Fibroblast of peridontal ligament (primary cell): ENCODE measurements at regions not wholly inside any gene's neighbourhood (a gene's known extent, or its start where the extent isn't known, plus 50 kb on each side); places are given as distances from the start of the nearest gene placed in this dataset.

Source experiments
- DNase-seq: peaks from one replicate; pipeline ENCODE4 v3.0.0-alpha.2; 2010; ENCODE audit errors: extremely low read depth

DNA sequence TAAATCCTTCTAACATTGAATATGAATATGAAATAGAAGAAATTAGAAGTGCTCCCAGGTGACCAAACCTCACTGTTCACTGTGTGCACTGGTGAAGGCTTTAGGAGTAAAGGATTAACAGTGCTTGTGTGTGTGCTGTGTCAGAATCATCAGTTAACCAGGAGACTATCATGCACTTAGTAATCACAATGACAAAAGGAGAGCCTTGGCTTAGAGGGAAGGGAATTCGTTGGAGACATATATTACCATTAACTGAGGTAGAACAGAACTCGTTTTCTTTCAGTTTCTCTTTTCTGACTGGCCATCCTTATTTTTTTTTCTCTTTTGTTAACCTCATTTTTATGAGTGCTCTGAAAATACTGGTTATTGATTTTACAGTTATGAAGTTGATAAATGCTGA, 213.3 kb upstream of the GBE1 start:
- DNase-seq: no peak

- DNase-seq: no peak
Measured at GRCh38 chr3:81968658-81969057, 207.2 kb upstream of the GBE1 start.

DNA sequence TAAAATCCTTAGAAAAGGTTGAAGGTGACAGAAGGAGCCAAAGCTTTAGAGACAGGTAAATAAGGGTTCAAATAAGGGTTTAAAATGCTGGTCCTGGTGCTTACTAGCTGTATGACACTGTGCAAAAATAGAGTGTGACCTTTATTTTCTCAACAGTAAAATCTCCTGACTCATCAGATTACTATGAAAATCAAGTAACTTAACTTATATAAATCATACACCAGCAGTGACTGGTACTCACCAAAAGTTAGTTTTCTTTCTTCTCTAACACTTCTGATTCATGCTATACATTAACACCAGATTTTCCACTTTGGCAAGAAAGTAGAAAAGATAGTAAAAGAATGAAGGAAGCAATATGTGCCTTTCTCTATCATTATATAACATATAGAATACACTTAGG, 205.9 kb upstream of the GBE1 start:
- no peak for DNase-seq

- DNase-seq: no peak
Measured at GRCh38 chr3:81965696-81966095, 204.3 kb upstream of the GBE1 start.

DNA sequence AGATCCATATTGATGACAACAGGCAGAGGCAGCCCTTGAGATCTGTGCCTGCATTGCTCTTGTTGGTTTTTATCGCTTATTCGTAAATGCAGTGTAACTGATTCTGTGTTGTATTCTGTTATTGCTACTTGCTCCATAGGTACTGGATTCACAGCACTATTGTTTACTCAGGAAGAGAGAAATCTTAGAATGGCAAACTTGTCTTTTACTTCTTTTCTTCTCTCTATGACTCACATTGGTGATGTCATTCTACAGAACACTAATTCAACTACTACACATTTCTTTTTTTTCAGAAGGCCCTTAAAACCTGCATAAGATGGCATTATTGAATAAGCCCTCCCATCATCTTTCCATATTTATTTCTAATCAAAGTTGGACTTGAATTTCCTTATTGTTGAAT, 201.0 kb upstream of the GBE1 start:
- DNase-seq: no peak

GRCh38 chr3:81958972-81959640, 197.7 kb upstream of the GBE1 start:
- peak; percentile 72 for DNase-seq

DNA sequence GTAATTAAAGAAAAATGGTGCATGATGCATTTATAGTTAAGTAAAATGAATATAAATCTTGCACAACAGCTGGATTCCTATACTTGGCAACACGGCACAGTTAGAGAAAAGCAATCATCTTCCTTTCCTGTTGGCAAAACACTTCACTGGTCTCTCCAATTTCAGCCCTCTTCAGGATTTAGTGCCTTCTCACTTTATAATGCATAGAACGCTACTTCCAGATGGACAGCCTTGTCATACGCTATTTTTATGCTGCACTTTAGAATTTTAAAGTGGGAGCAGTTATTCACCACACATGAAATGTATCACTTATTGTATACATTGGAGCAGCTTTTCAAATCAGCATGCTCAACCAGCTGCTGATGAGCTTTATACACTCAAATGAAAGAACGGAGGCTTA, 194.4 kb upstream of the GBE1 start:
- no peak for DNase-seq

- no peak for DNase-seq
Measured at GRCh38 chr3:81953111-81953510, 191.7 kb upstream of the GBE1 start.

DNA sequence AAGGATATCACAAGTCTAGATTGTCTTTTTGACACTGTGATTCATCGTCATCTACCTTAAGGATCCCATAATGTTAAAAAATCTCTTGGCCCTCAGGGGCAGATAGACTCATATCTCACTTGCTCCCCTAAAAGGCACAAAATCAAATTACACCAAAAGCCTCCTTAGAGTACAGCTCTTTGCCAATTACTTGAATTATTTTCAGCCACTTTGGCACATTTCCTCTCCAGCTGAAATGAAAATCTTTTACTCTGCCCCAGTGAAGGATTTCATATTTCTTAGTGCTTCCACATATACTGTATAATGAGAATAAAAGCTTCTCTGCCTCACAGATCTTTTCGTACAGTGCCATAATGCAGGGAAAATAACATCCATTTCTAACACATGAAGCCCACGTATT, 190.7 kb upstream of the GBE1 start:
- DNase-seq: no peak

DNA sequence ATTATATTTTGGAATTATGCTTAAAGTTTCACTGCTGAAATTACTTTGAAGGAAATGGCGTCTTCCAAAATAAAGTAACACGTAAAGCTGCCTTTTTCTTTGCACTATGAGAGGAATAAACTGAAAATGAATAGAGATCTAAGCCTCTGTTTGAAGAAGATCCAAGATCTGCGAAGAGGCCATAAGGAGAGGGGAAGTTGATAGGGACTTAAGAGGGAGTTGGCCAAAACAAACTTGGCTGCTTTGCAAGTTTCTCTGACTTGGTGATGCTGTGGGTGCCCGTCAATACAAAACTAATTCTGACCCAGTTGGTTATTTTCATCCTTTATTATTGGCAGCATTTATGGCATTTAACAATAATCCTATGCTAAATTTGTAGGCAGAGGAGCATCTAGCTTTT, 190.2 kb upstream of the GBE1 start:
- DNase-seq: no peak

DNA sequence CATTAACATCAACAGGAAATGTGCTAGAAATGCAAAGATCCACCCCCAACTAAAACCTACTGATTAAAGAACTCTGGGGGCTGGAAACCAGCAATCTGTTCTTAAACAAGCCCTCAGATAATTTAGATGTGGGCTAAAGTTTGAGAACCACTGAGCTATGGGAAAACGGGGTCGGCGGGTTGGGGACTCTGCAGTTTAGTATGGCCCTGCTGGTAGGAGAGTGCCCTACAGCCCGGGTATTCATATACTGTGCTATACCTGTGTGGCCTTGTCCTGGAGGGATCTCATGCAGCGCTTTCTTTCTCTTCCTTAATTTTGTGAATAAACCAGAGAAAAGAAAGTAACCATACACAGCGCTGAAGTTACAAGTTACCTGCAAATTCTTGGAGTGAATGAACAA, 189.7 kb upstream of the GBE1 start:
- no peak for DNase-seq

- DNase-seq: no peak
Measured at GRCh38 chr3:81947359-81947758, 185.9 kb upstream of the GBE1 start.

- DNase-seq: no peak
Measured at GRCh38 chr3:81938681-81939080, 177.2 kb upstream of the GBE1 start.

DNA sequence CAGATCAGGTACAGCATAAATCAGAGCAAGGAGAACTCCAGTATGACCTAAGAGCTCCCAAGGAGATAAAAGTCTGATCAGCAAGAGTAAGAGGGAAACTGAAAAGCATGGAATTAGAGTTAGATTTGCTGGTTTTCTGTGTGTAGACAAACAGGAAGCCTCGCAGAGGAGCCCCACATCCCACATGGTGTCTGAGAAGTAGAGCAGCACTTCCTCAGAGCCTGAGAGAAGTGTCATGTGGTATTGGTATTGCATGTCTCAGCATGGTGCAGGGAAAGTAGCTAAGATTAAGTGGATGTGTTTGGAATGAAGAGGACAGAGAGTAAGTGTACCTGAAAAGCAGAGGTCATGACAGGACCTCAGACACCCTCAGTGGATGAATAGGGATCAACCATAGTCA, 175.4 kb upstream of the GBE1 start:
- no peak for DNase-seq

DNA sequence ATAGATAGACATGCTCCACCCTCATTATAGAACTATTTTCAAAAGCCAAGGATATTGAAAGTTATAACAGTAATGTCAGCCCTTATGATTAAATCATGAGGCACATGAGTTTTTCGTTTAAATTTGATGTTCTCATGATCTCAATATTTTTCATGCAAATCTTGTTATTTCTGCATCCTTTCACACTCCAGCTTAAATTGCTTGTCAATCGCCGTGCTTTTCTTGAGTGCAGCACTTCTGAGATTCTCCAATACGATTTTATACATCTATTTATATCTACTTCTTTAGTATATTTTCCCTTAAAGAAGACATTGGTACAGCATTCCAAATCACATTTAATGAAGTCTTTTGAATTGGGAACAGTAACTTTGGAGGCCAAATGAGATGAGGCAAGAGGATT, 171.2 kb upstream of the GBE1 start:
- DNase-seq: no peak

- DNase-seq: no peak
Measured at GRCh38 chr3:81931265-81932251, 170.1 kb upstream of the GBE1 start.

GRCh38 chr3:81929697-81930096, 168.3 kb upstream of the GBE1 start:
- no peak for DNase-seq

DNA sequence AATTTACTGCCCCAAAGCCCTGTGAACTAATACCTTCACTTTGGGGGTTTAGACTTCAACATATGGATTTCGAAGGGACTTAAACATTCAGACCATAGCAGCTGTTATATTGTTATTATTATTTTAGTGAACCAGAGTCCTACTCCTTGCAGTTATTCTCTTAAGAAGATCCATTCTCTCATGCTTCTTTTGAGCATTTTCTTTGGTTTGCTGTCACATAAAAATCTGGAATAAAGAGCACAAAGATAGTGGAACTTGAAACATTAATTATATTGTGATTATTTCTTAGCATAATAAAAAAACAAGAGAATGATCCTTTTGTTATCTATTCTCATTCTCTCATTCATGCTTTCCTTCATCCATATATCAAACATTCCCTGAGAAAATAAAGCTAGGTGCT, 166.4 kb upstream of the GBE1 start:
- DNase-seq: no peak

DNA sequence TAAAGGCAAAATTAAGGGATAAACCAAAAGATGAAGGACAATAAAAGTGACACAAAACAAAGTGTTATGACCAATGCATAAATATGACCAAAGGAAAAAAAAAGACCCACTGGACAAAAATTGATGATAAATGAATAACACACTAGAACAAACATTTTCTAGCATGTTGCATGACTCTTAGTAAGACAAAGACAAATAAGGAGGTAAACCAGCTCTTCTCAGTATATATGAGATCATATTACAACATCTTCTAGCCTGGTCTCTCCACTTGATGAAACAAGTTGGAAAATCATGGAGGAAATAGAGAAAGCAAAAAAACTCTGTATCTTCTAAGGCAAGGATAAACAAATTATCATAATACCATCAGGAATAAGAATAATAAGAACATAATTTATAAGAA, 163.9 kb upstream of the GBE1 start:
- DNase-seq: no peak

DNA sequence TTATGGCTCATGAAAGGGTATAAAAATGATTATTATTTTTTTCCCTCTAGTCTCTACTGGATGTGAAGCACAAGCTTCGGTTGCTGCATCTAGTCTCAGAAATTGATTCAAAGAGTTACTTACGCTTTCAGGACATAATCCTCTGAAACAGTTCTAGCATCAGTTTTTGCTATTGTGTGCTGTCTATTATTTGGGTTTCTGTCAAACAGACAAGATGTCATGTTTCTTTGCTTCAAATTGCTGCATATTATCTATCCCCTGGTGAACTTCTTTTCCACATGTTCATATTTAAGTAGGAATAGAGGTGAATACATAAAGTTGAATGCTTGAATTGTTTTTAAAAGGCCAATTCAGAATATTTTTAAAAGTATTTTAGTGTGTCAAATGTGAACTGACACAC, 161.6 kb upstream of the GBE1 start:
- DNase-seq: no peak

DNA sequence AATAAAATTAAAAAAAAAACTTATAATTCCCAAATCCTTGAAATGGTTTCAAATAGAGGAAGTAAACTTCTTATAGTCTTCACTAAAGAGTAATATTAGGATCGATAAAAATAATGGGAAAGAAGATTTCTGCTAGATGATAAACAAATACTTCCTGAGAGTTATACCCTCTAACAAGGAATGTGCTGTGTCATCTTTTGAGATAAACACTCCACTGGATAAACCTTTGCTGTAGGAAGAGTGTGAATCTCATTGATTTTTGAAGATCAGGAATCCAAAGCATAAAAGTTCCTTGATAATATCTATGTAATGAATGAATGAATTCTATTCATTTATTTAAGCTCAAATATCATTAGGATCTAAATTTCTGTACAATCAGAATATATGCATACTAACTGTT, 161.0 kb upstream of the GBE1 start:
- no peak for DNase-seq

- no peak for DNase-seq
Measured at GRCh38 chr3:81920816-81921215, 159.4 kb upstream of the GBE1 start.

- no peak for DNase-seq
Measured at GRCh38 chr3:81916890-81917289, 155.4 kb upstream of the GBE1 start.
